ENCODE measurements at regions not wholly inside any gene's neighbourhood (a gene's known extent, or its start where the extent isn't known, plus 50 kb on each side); places are given as distances from the start of the nearest gene placed in this dataset.

- no peak for ATAC-seq
- TF ChIP-seq ZNF8 (CRISPR knock-in tag; IDR thresholded peaks at IDR 0.05): no peak
- TF ChIP-seq TOX (CRISPR knock-in tag; IDR thresholded peaks at IDR 0.05; ENCODE audit: borderline replicate concordance): no peak
- TF ChIP-seq TCF4 (CRISPR knock-in tag; IDR thresholded peaks at IDR 0.05; ENCODE audit: borderline replicate concordance): no peak
- TF ChIP-seq TSHZ2 (CRISPR knock-in tag; IDR thresholded peaks at IDR 0.05): no peak
These were observed 125.3 kb upstream of the MEF2C start for GRCh38 chr5:89008291-89008690.

- ATAC-seq: no peak
- no peak for TF ChIP-seq BACH2 (CRISPR knock-in tag; IDR thresholded peaks at IDR 0.05; ENCODE audit: borderline replicate concordance)
- TF ChIP-seq TCF4 (CRISPR knock-in tag; IDR thresholded peaks at IDR 0.05; ENCODE audit: borderline replicate concordance): no peak
- TF ChIP-seq SNAI2 (CRISPR knock-in tag; IDR thresholded peaks at IDR 0.05): no peak
- TF ChIP-seq TOX (CRISPR knock-in tag; IDR thresholded peaks at IDR 0.05; ENCODE audit: borderline replicate concordance): no peak
- no peak for TF ChIP-seq ZNF8 (CRISPR knock-in tag; IDR thresholded peaks at IDR 0.05)
- TF ChIP-seq OSR1 (CRISPR knock-in tag; IDR thresholded peaks at IDR 0.05): no peak
- TF ChIP-seq ZFP30 (CRISPR knock-in tag; IDR thresholded peaks at IDR 0.05): no peak
- TF ChIP-seq CREB5 (CRISPR knock-in tag; IDR thresholded peaks at IDR 0.05; ENCODE audit: low read depth): no peak
- no peak for TF ChIP-seq ISL1 (CRISPR knock-in tag; IDR thresholded peaks at IDR 0.05)
- TF ChIP-seq ZNF70 (CRISPR knock-in tag; IDR thresholded peaks at IDR 0.05): no peak
- TF ChIP-seq CSRNP3 (CRISPR knock-in tag; IDR thresholded peaks at IDR 0.05): no peak
- no peak for TF ChIP-seq ZC3H10 (CRISPR knock-in tag; IDR thresholded peaks at IDR 0.05)
- no peak for TF ChIP-seq CSDC2 (CRISPR knock-in tag; IDR thresholded peaks at IDR 0.05)
- no peak for TF ChIP-seq PATZ1 (CRISPR knock-in tag; IDR thresholded peaks at IDR 0.05; ENCODE audit: borderline replicate concordance)
- TF ChIP-seq GLIS3 (CRISPR knock-in tag; IDR thresholded peaks at IDR 0.05): no peak
These were observed 123.0 kb upstream of the MEF2C start for GRCh38 chr5:89005990-89006389.

- ATAC-seq: no peak
- TF ChIP-seq ISL1 (CRISPR knock-in tag; IDR thresholded peaks at IDR 0.05): no peak
- TF ChIP-seq TCF4 (CRISPR knock-in tag; IDR thresholded peaks at IDR 0.05; ENCODE audit: borderline replicate concordance): no peak
- TF ChIP-seq PPARA (CRISPR knock-in tag; IDR thresholded peaks at IDR 0.05; ENCODE audit: borderline replicate concordance): no peak
- TF ChIP-seq OSR1 (CRISPR knock-in tag; IDR thresholded peaks at IDR 0.05): no peak
- no peak for TF ChIP-seq CREB5 (CRISPR knock-in tag; IDR thresholded peaks at IDR 0.05; ENCODE audit: low read depth)
- no peak for TF ChIP-seq CSDC2 (CRISPR knock-in tag; IDR thresholded peaks at IDR 0.05)
These were observed 121.4 kb upstream of the MEF2C start for GRCh38 chr5:89004379-89004778.

- no peak for ATAC-seq
- TF ChIP-seq ZNF8 (CRISPR knock-in tag; IDR thresholded peaks at IDR 0.05): no peak
- no peak for TF ChIP-seq TSHZ2 (CRISPR knock-in tag; IDR thresholded peaks at IDR 0.05)
These were observed 120.6 kb upstream of the MEF2C start for GRCh38 chr5:89003563-89004036.
